IMR-90 (cell line): ENCODE measurements at regions not wholly inside any gene's neighbourhood (a gene's known extent, or its start where the extent isn't known, plus 50 kb on each side); places are given as distances from the start of the nearest gene placed in this dataset.

ENCODE experiments used
- ATAC-seq: fragments of 200-7000 bp; cut with Tn5 transposase; 2 replicates; pipeline ENCODE4 v1.9.1; 2020; ENCODE audit warnings: low read depth, mild to moderate bottlenecking, moderate library complexity
- BruUV-seq: library from RNA; stranded (reverse); fragments of 400-500 nt; replicated peaks from 2 replicates; lab custom pipeline; 2021; lab: Mats Ljungman, UMichigan
- CTCF ChIA-PET: fragments of 300-600 bp; formaldehyde crosslinking; extraction: SDS; loops from one replicate; lab custom pipeline; 2021; ENCODE audit warnings: antibody characterized with exemption; lab: Yijun Ruan, JAX
- POLR2A ChIA-PET: fragments of 300-600 bp; sonication (Branson Sonifier 250); formaldehyde crosslinking; loops from one replicate; lab custom pipeline; 2022; ENCODE audit warnings: antibody characterized with exemption; ENCODE audit not compliant: unreplicated experiment; lab: Charles Lee
- DNase-seq: peaks from one replicate; pipeline ENCODE4 v3.0.0; 2013
- H2AFZ ChIP-seq: replicated peaks from 2 replicates; pipeline ENCODE3; 2013; ENCODE audit warnings: low read length, mild to moderate bottlenecking; ENCODE audit not compliant: poor library complexity
- H2AK5ac ChIP-seq: 2 replicates; pipeline ENCODE4 v1.6.1; 2013; ENCODE audit warnings: low read depth, low read length, inconsistent platforms
- H2AK9ac ChIP-seq: replicated peaks from 2 replicates; pipeline ENCODE3; 2013; ENCODE audit warnings: mild to moderate bottlenecking, low read depth, low read length, moderate library complexity; ENCODE audit not compliant: poor library complexity
- H2BK120ac ChIP-seq: 2 replicates; pipeline ENCODE4 v1.6.1; 2013; ENCODE audit warnings: low read depth, low read length, inconsistent platforms
- H2BK15ac ChIP-seq: 3 replicates; pipeline ENCODE4 v1.6.1; 2013; ENCODE audit warnings: low read depth, low read length, inconsistent platforms
- H2BK20ac ChIP-seq: 2 replicates; pipeline ENCODE4 v1.6.1; 2013; ENCODE audit warnings: low read depth, mild to moderate bottlenecking, inconsistent platforms, low read length, moderate library complexity
- H2BK5ac ChIP-seq: 2 replicates; pipeline ENCODE4 v1.6.1; 2013; ENCODE audit warnings: mild to moderate bottlenecking, low read depth, low read length, inconsistent platforms; ENCODE audit not compliant: poor library complexity, severe bottlenecking
- H3K14ac ChIP-seq: replicated peaks from 2 replicates; pipeline ENCODE4 v1.6.1; 2013; ENCODE audit warnings: low read depth, low read length, inconsistent platforms
- H3K18ac ChIP-seq: 2 replicates; pipeline ENCODE4 v1.6.1; 2013; ENCODE audit warnings: low read depth, low read length, control low read depth
- H3K23ac ChIP-seq: 2 replicates; pipeline ENCODE4 v1.6.1; 2013; ENCODE audit warnings: low read depth, low read length, inconsistent platforms
- H3K27ac ChIP-seq: 2 replicates; pipeline ENCODE4 v1.5.1; 2013; ENCODE audit warnings: mild to moderate bottlenecking, control low read depth, low read length; ENCODE audit not compliant: insufficient read depth
- H3K27me3 ChIP-seq: 2 replicates; pipeline ENCODE4 v1.6.1; 2013; ENCODE audit warnings: low read length; ENCODE audit not compliant: control insufficient read depth, insufficient read depth
- H3K36me3 ChIP-seq: 2 replicates; pipeline ENCODE4 v1.6.1; 2013; ENCODE audit warnings: low read length, mixed read lengths; ENCODE audit not compliant: control insufficient read depth, insufficient read depth
- H3K4ac ChIP-seq: 2 replicates; pipeline ENCODE4 v1.6.1; 2013; ENCODE audit warnings: low read depth, low read length, inconsistent platforms
- H3K4me1 ChIP-seq: 2 replicates; pipeline ENCODE4 v1.6.1; 2013; ENCODE audit warnings: low read length, mixed read lengths; ENCODE audit not compliant: control insufficient read depth, insufficient read depth
- H3K4me2 ChIP-seq: 2 replicates; pipeline ENCODE4 v1.6.1; 2013; ENCODE audit warnings: low read depth, mild to moderate bottlenecking, control low read depth, low read length, moderate library complexity
- H3K4me3 ChIP-seq: 2 replicates; pipeline ENCODE4 v1.5.1; 2013; ENCODE audit warnings: low read depth, mild to moderate bottlenecking, control low read depth, low read length, moderate library complexity; ENCODE audit not compliant: insufficient read depth
- H3K56ac ChIP-seq: 2 replicates; pipeline ENCODE4 v1.6.1; 2013; ENCODE audit warnings: low read length, inconsistent platforms; ENCODE audit not compliant: insufficient read depth; ENCODE audit errors: extremely low read depth
- H3K79me1 ChIP-seq, 2 experiments: 2 replicates each; pipeline ENCODE4 v1.6.1; 2013; ENCODE audit warnings: low read length in 2 of 2, inconsistent platforms in 1 of 2, low read depth in 1 of 2
- H3K9ac ChIP-seq: 2 replicates; pipeline ENCODE4 v1.6.1; 2013; ENCODE audit warnings: low read depth, low read length, control low read depth
- H3K9me1 ChIP-seq: 2 replicates; pipeline ENCODE4 v1.6.1; 2013; ENCODE audit warnings: low read length, inconsistent platforms; ENCODE audit not compliant: insufficient read depth
- H3K9me3 ChIP-seq: 2 replicates; pipeline ENCODE4 v1.6.1; 2013; ENCODE audit warnings: low read length; ENCODE audit not compliant: control insufficient read depth, insufficient read depth
- H4K20me1 ChIP-seq: 2 replicates; pipeline ENCODE4 v1.6.1; 2013; ENCODE audit warnings: low read length, inconsistent platforms; ENCODE audit not compliant: insufficient read depth
- H4K5ac ChIP-seq: 2 replicates; pipeline ENCODE4 v1.6.1; 2013; ENCODE audit warnings: mild to moderate bottlenecking, low read depth, low read length, control low read depth
- H4K8ac ChIP-seq, 2 experiments: 2 replicates each; pipeline ENCODE4 v1.6.1; 2013; ENCODE audit warnings: low read depth in 2 of 2, low read length in 2 of 2, control low read depth in 1 of 2, inconsistent platforms in 1 of 2
- H4K91ac ChIP-seq: 2 replicates; pipeline ENCODE4 v1.6.1; 2013; ENCODE audit warnings: low read depth, low read length, inconsistent platforms; ENCODE audit not compliant: insufficient read depth
- FOS ChIP-seq: fragments of 150-350 bp; IDR thresholded peaks from 2 replicates; pipeline ENCODE4 v1.6.1; 2016; ENCODE audit warnings: low read depth, low read length
- MXI1 ChIP-seq: IDR thresholded peaks from 2 replicates; pipeline ENCODE4 v1.6.1; 2012; ENCODE audit warnings: low read depth, mild to moderate bottlenecking, low read length, moderate library complexity, borderline replicate concordance
- NFE2L2 ChIP-seq: fragments of 150-350 bp; IDR thresholded peaks from 2 replicates; pipeline ENCODE4 v1.6.1; 2016; ENCODE audit warnings: low read depth, mild to moderate bottlenecking, low read length
- WGBS, 2 experiments: methylation state at CpG; one replicate each; pipeline versions ENCODE4 v1.1.5 to v1.1.7; 2013; ENCODE audit warnings: missing lambda C conversion rate in 2 of 2; ENCODE audit not compliant: insufficient read length in 1 of 2; ENCODE audit errors: extremely low coverage in 2 of 2; 5-methylcytosine and 5-hydroxymethylcytosine counted together
- dilution Hi-C: fragments of 300-500 bp; cut with HindIII; formaldehyde crosslinking; loops from one replicate; pipeline ENCODE4 v1.14.3; 2018; ENCODE audit warnings: low sequenced_read_pairs; ENCODE audit not compliant: unreplicated experiment
- in situ Hi-C: fragments of 300-500 bp; cut with MboI; formaldehyde crosslinking; loops from 3 replicates; pipeline ENCODE4 v1.14.3; 2019; ENCODE audit warnings: low sequenced_read_pairs, inconsistent platforms, mixed read lengths
- intact Hi-C: fragments of 100-400 bp; cut with micrococcal nuclease; formaldehyde crosslinking; loops from 2 replicates; pipeline ENCODE4 v1.10.0; 2022
- TF ChIP-seq, protein P1 (sequence below): fragments of 150-350 bp; IDR thresholded peaks from 2 replicates; pipeline ENCODE4 v1.6.1; 2016; ENCODE audit warnings: low read depth, mild to moderate bottlenecking, low read length, moderate library complexity, borderline replicate concordance

DNA sequence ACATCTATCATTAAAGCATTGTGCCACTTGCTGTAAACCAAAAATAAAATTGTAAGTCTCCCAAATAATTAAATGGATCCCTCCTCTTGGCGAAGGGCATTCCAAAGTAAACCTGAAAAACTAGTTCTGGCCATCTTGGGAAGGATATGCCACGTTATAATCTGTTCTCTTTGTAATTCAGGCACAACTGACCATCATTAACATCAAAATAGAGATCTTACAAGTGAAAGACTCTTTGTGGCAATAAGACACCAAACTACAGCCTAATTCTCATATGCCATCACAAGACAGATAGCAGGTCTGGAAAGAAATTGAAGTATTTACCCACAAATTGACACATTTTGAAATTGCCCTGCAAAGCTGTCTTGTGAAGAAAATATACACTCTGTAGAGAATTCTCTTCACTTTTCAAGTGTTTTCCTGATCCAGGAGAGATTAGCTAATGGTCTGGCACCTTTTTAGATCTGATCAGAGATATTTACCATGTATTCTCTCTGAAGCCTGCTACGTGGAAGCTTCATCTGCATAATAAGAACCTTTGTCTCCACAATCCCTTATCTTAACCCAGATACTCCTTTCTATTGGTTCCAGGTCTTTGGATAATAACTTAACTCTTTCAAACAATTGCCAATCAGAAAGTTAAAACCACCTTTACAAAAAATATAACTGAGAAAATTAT lies 630.4 kb upstream of the CCDC179 start:
- no peak for TF ChIP-seq NFE2L2
- TF ChIP-seq MXI1 = no peak
- TF ChIP-seq FOS = no peak
- TF ChIP-seq, protein P1, sequence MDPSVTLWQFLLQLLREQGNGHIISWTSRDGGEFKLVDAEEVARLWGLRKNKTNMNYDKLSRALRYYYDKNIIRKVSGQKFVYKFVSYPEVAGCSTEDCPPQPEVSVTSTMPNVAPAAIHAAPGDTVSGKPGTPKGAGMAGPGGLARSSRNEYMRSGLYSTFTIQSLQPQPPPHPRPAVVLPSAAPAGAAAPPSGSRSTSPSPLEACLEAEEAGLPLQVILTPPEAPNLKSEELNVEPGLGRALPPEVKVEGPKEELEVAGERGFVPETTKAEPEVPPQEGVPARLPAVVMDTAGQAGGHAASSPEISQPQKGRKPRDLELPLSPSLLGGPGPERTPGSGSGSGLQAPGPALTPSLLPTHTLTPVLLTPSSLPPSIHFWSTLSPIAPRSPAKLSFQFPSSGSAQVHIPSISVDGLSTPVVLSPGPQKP = no peak
- Histone ChIP-seq H3K36me3 (no peaks in the 10 kb centered on the region), H3K18ac (no peak overlapping the region), H2AFZ (no peak overlapping the region), H2BK5ac (no peak overlapping the region), H4K8ac (no peak overlapping the region), H3K9me1 (no peaks in the 10 kb centered on the region), H3K4me2 (no peak overlapping the region), H3K9ac (no peak overlapping the region), H2BK20ac (no peak overlapping the region), H3K9me3 (peaks cover 4% of the 10 kb centered on the region; the same call in 1 of the 2 replicates), H4K91ac (no peak overlapping the region), H3K27ac (no peak overlapping the region), H3K27me3 (no peaks in the 10 kb centered on the region), H4K5ac (no peak overlapping the region), H2BK15ac (no peak overlapping the region), H3K4ac (no peak overlapping the region), H2AK9ac (no peak overlapping the region), H3K14ac (no peak overlapping the region), H3K4me1 (no peaks in the 10 kb centered on the region), H4K20me1 (no peaks in the 10 kb centered on the region), H3K79me1 (no peaks in the 10 kb centered on the region), H3K23ac (no peak overlapping the region), H2BK120ac (no peak overlapping the region), H2AK5ac (no peak overlapping the region), H3K4me3 (no peak overlapping the region), H3K56ac (no peak overlapping the region)
- intact Hi-C loops = no loop called here
- ChIA-PET CTCF (no interaction called here), POLR2A (no interaction called here)
- in situ Hi-C loops = no loop called here
- BruUV-seq = no TSS peak
- dilution Hi-C loops = no loop called here
- DNase-seq (no peak), ATAC-seq (no peak)
- WGBS, 2 experiments = 83% methylated on average over 2 of the region's 3 CpGs; no CpG with 5 or more reads in 1 of the 2 experiments
